Ovary (tissue), 7 donors: ENCODE measurements at regions not wholly inside any gene's neighbourhood (a gene's known extent, or its start where the extent isn't known, plus 50 kb on each side); places are given as distances from the start of the nearest gene placed in this dataset.

Experiments used
- DNase-seq, 5 donors: peaks; one replicate each; pipeline ENCODE4 v3.0.0-alpha.2; 2019 to 2020
- H3K27ac ChIP-seq, 2 donors: fragments of 200-600 bp; one replicate each; pipeline versions ENCODE4 v1.5.1 to v1.8.0; 2019 to 2022
- H3K27me3 ChIP-seq: fragments of 200-600 bp; one replicate; pipeline ENCODE4 v1.8.0; 2022
- H3K36me3 ChIP-seq: fragments of 200-600 bp; sonication (generic); one replicate; pipeline ENCODE4 v1.5.1; 2019
- H3K4me1 ChIP-seq: one replicate; pipeline ENCODE4 v1.8.1; 2013; ENCODE audit warnings: mild to moderate bottlenecking, moderate library complexity; ENCODE audit not compliant: insufficient read depth
- H3K4me3 ChIP-seq: fragments of 200-600 bp; sonication (generic); one replicate; pipeline ENCODE4 v1.5.1; 2017
- H3K9me3 ChIP-seq, 2 donors: fragments of 200-600 bp in 1 of 2; sonication (generic) in 1 of 2; one replicate each; pipeline versions ENCODE4 v1.5.1 to v1.8.1; 2013 to 2019; ENCODE audit warnings: mild to moderate bottlenecking in 1 of 2, moderate library complexity in 1 of 2
- CTCF ChIP-seq, 3 donors: fragments of 450-650 bp in 2 of 3; fragments of 200-600 bp in 1 of 3; IDR thresholded peaks; one replicate each; pipeline versions ENCODE4 v1.5.1 to v1.8.0; 2016 to 2022; ENCODE audit warnings: antibody characterized with exemption in 3 of 3, mild to moderate bottlenecking in 1 of 3
- EP300 ChIP-seq: sonication (generic); formaldehyde crosslinking; IDR thresholded peaks from one replicate; pipeline ENCODE4 v1.6.1; 2017; ENCODE audit warnings: antibody characterized with exemption
- POLR2A ChIP-seq: fragments of 450-650 bp; IDR thresholded peaks from one replicate; pipeline ENCODE4 v1.6.1; 2017; ENCODE audit warnings: antibody characterized with exemption, mild to moderate bottlenecking, moderate library complexity
- WGBS, 3 donors: extraction: QIAGEN DNeasy Blood & Tissue Kit in 1 of 3; methylation state at CpG; one replicate each; pipeline versions ENCODE4 v1.1.5 to v1.1.7; 2013 to 2017; 5-methylcytosine and 5-hydroxymethylcytosine counted together
- intact Hi-C, 4 donors: fragments of 100-400 bp; cut with DNase I; formaldehyde crosslinking; loops; one replicate each; pipeline versions ENCODE4 v1.11.0 to v1.15.1; 2022 to 2023
- donor health status: DM: no; HTN: no; CAD: no; lungs with moderate emphysema.
- donor health status: DM: no; HTN: no; CAD: no.
- donor health status: Bipolar disorder and iron deficiency.
- donor health status: DM: no; HTN: no; CAD: no.
- donor health status: DM: yes; HTN: yes; CAD: no.

DNA sequence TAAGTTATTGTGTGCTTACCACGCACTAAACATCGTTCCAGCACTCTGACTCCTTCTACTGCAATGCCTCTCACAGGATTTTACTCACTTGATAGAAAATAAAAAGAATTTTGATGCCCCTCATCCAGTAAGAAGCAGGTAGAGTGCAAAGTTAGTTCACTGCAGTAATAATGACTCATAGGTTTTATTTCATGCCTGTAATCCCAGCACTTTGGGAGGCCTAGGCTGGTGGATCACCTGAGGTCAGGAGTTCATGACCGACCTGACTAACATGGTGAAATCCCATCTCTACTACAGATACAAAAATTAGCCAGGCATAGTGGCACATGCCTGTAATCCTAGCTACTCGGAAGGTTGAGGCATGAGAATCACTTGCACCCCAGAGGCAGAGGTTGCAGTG is 190.6 kb downstream of the RAD51AP2 start:
- Histone ChIP-seq H3K4me1 (no peaks in the 10 kb centered on the region), H3K36me3 (no peaks in the 10 kb centered on the region), H3K27ac (no peak overlapping the region), H3K27me3 (no peaks in the 10 kb centered on the region), H3K4me3 (no peak overlapping the region), H3K9me3 (no peaks in the 10 kb centered on the region)
- DNase-seq, result no peak
- TF ChIP-seq EP300 (no peak), POLR2A (no peak), CTCF (IDR thresholded peaks at IDR 0.05) (no peak)
- intact Hi-C loops, result no loop called here
- WGBS, 3 donors, result 71 to 87% (median 74%) methylated on average over 4 of the region's 4 CpGs

DNA sequence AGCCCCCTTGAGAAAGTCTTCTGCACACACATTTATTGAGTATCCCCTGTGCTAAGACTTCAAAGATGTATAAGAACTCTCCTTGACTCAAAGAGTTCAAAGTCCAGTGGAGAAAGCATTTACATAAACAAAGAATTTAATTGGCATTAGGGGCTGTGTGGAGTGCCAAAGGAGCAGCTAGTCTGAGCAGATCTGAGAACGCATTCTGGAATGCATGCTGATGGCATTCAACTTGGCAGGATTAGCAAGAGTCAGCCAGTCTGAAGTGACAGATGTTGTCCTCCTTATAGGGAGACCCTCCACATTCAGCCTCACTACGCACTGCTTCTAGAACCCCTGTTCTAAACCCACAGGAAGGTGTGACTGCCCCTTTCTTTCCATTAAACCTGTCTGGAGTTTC is 191.5 kb downstream of the RAD51AP2 start:
- no peak overlapping the region for H3K27ac ChIP-seq
- WGBS, 3 donors, result 38 to 54% (median 51%) methylated on average over 2 of the region's 2 CpGs
- no peaks in the 10 kb centered on the region for H3K36me3 ChIP-seq
- intact Hi-C loops, result no loop called here
- TF ChIP-seq EP300 (no peak), POLR2A (no peak), CTCF (IDR thresholded peaks at IDR 0.05) (no peak)
- H3K27me3 ChIP-seq, result no peaks in the 10 kb centered on the region
- H3K4me1 ChIP-seq, result no peaks in the 10 kb centered on the region
- H3K4me3 ChIP-seq, result no peak overlapping the region
- DNase-seq, result no peak
- no peaks in the 10 kb centered on the region for H3K9me3 ChIP-seq

GRCh38 chr2:17323697-17324096 is 194.5 kb downstream of the RAD51AP2 start:
- no peaks in the 10 kb centered on the region for H3K36me3 ChIP-seq
- no peaks in the 10 kb centered on the region for H3K9me3 ChIP-seq
- no peaks in the 10 kb centered on the region for H3K4me1 ChIP-seq
- no peak overlapping the region for H3K4me3 ChIP-seq
- no peak for DNase-seq
- WGBS, 3 donors, result 37 to 55% (median 53%) methylated on average over 5 of the region's 5 CpGs
- H3K27me3 ChIP-seq, result no peaks in the 10 kb centered on the region
- TF ChIP-seq CTCF (IDR thresholded peaks at IDR 0.05), result no peak
- no peak for TF ChIP-seq POLR2A
- no peak for TF ChIP-seq EP300
- no peak overlapping the region for H3K27ac ChIP-seq
- intact Hi-C loops, result no loop called here

DNA sequence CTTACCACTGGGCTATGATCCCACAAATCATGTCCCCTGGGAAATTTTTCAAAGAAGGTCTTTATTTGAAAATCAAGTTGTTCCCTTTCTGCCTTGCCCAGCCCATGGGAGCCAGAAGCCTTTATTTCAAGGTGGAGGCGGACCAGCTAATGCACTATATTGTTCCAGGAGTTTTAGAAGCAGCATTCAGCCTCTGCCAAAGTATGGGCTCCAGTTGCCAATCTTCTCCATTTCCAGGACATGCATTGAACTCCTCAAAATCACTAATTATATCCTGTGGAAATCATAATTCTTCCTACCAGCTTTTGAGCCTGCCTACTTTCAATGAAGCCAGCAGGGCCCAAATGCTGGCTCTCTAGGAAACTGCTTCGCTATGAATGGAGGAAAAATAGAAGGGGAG is 195.8 kb downstream of the RAD51AP2 start:
- DNase-seq, result no peak
- H3K4me3 ChIP-seq, result no peak overlapping the region
- no peaks in the 10 kb centered on the region for H3K9me3 ChIP-seq
- H3K4me1 ChIP-seq, result no peaks in the 10 kb centered on the region
- H3K27ac ChIP-seq, result no peak overlapping the region
- no peak for TF ChIP-seq CTCF (IDR thresholded peaks at IDR 0.05)
- no peak for TF ChIP-seq EP300
- TF ChIP-seq POLR2A, result no peak
- WGBS, 3 donors, result 65 to 98% (median 93%) methylated on average over 2 of the region's 2 CpGs
- no peaks in the 10 kb centered on the region for H3K36me3 ChIP-seq
- no peaks in the 10 kb centered on the region for H3K27me3 ChIP-seq
- intact Hi-C loops, result no loop called here

DNA sequence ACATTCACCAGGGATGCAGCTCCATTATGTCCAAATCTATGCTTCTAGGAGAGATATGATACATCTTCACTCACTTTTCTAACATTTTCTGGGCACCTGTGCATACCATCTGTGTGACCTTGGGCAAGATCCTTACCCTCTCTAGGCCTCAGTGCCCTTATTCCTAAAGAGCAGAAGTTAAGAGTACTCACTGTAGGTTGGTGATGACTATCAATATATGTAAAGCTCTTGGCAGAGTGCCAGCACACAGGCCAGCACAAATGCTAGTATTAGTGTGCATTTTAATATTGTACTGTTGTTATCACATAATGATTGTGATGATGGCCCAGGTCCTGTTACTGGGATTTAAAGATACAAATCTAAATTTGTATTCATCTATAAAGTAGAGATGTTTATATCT is 199.2 kb downstream of the RAD51AP2 start:
- Histone ChIP-seq H3K36me3 (no peaks in the 10 kb centered on the region), H3K9me3 (no peaks in the 10 kb centered on the region), H3K27ac (no peak overlapping the region), H3K27me3 (no peaks in the 10 kb centered on the region), H3K4me1 (no peaks in the 10 kb centered on the region), H3K4me3 (no peak overlapping the region)
- TF ChIP-seq CTCF (IDR thresholded peaks at IDR 0.05), result no peak
- no peak for TF ChIP-seq POLR2A
- no peak for TF ChIP-seq EP300
- no peak for DNase-seq
- intact Hi-C loops, result no loop called here
